ENCODE measurements at regions not wholly inside any gene's neighbourhood (a gene's known extent, or its start where the extent isn't known, plus 50 kb on each side); places are given as distances from the start of the nearest gene placed in this dataset.

- Histone ChIP-seq H3K27me3 (ENCODE audit: control insufficient read depth, insufficient read depth, low read length) (no peaks in the 10 kb centered on the region), H3K9me3 (ENCODE audit: control insufficient read depth, insufficient read depth, low read depth, low read length) (no peaks in the 10 kb centered on the region)
- no peak for DNase-seq (ENCODE audit: low read depth in 2 of 2)
Observed at GRCh38 chr6:63477422-63478040, 94.7 kb upstream of the LOC128125822 start.

GRCh38 chr6:63478734-63479133 is 93.5 kb upstream of the LOC128125822 start:
- DNase-seq (ENCODE audit: low read depth in 2 of 2) = no peak
- H3K36me3 ChIP-seq (ENCODE audit: control insufficient read depth, insufficient read depth, low read length) = no peaks in the 10 kb centered on the region
- H3K4me2 ChIP-seq (ENCODE audit: extremely low read depth, insufficient read depth, low read length) = no peak overlapping the region
- no peaks in the 10 kb centered on the region for H4K20me1 ChIP-seq (ENCODE audit: control insufficient read depth, extremely low read depth, insufficient read depth, low read length)
- H3K9me3 ChIP-seq (ENCODE audit: control insufficient read depth, insufficient read depth, low read depth, low read length) = no peaks in the 10 kb centered on the region
- H3K4me1 ChIP-seq (ENCODE audit: control insufficient read depth, extremely low read depth, insufficient read depth, low read length) = no peaks in the 10 kb centered on the region
- TF ChIP-seq EZH2 (IDR thresholded peaks at IDR 0.05; ENCODE audit: low read length, missing control alignments) = no peak
- no peak for TF ChIP-seq CTCF (conservative IDR thresholded peaks at IDR 0.05 in 1 of 2, IDR thresholded peaks at IDR 0.05 in 1 of 2; ENCODE audit: low read depth in 1 of 2, low read length in 2 of 2)
- no peak overlapping the region for H3K4me3 ChIP-seq (replicated peaks in 1 of 4; ENCODE audit: control extremely low read depth in 1 of 4, insufficient read depth in 1 of 4, low read depth in 3 of 4, low read length in 4 of 4)
- H3K27ac ChIP-seq (ENCODE audit: insufficient read depth, low read length) = no peak overlapping the region
- no peaks in the 10 kb centered on the region for H3K79me2 ChIP-seq (ENCODE audit: control insufficient read depth, insufficient read depth, low read length)
- no peak overlapping the region for H2AFZ ChIP-seq (ENCODE audit: low read length)
- no peaks in the 10 kb centered on the region for H3K27me3 ChIP-seq (ENCODE audit: control insufficient read depth, insufficient read depth, low read length)
- H3K9ac ChIP-seq (ENCODE audit: insufficient read depth, low read length) = no peak overlapping the region

More at GRCh38 chr6:63477422-63478040, 94.7 kb upstream of the LOC128125822 start:
- no peaks in the 10 kb centered on the region for H3K36me3 ChIP-seq (ENCODE audit: control insufficient read depth, insufficient read depth, low read length)
- no peak overlapping the region for H2AFZ ChIP-seq (ENCODE audit: low read length)
- no peak overlapping the region for H3K4me3 ChIP-seq (replicated peaks in 1 of 4; ENCODE audit: control extremely low read depth in 1 of 4, insufficient read depth in 1 of 4, low read depth in 3 of 4, low read length in 4 of 4)
- no peaks in the 10 kb centered on the region for H4K20me1 ChIP-seq (ENCODE audit: control insufficient read depth, extremely low read depth, insufficient read depth, low read length)
- no peak overlapping the region for H3K4me2 ChIP-seq (ENCODE audit: extremely low read depth, insufficient read depth, low read length)
- no peaks in the 10 kb centered on the region for H3K4me1 ChIP-seq (ENCODE audit: control insufficient read depth, extremely low read depth, insufficient read depth, low read length)
- no peak for TF ChIP-seq EZH2 (IDR thresholded peaks at IDR 0.05; ENCODE audit: low read length, missing control alignments)
- no peak for TF ChIP-seq CTCF (conservative IDR thresholded peaks at IDR 0.05 in 1 of 2, IDR thresholded peaks at IDR 0.05 in 1 of 2; ENCODE audit: low read depth in 1 of 2, low read length in 2 of 2)
- no peaks in the 10 kb centered on the region for H3K79me2 ChIP-seq (ENCODE audit: control insufficient read depth, insufficient read depth, low read length)
- no peak overlapping the region for H3K9ac ChIP-seq (ENCODE audit: insufficient read depth, low read length)
- H3K27ac ChIP-seq (ENCODE audit: insufficient read depth, low read length) = no peak overlapping the region

- Histone ChIP-seq H3K27me3 (ENCODE audit: control insufficient read depth, insufficient read depth, low read length) (no peaks in the 10 kb centered on the region), H3K27ac (ENCODE audit: insufficient read depth, low read length) (no peak overlapping the region), H3K4me3 (replicated peaks in 1 of 4; ENCODE audit: control extremely low read depth in 1 of 4, insufficient read depth in 1 of 4, low read depth in 3 of 4, low read length in 4 of 4) (no peak overlapping the region), H4K20me1 (ENCODE audit: control insufficient read depth, extremely low read depth, insufficient read depth, low read length) (no peaks in the 10 kb centered on the region), H3K79me2 (ENCODE audit: control insufficient read depth, insufficient read depth, low read length) (no peaks in the 10 kb centered on the region), H3K9me3 (ENCODE audit: control insufficient read depth, insufficient read depth, low read depth, low read length) (no peaks in the 10 kb centered on the region), H3K4me1 (ENCODE audit: control insufficient read depth, extremely low read depth, insufficient read depth, low read length) (no peaks in the 10 kb centered on the region), H3K36me3 (ENCODE audit: control insufficient read depth, insufficient read depth, low read length) (no peaks in the 10 kb centered on the region), H3K4me2 (ENCODE audit: extremely low read depth, insufficient read depth, low read length) (no peak overlapping the region), H2AFZ (ENCODE audit: low read length) (no peak overlapping the region), H3K9ac (ENCODE audit: insufficient read depth, low read length) (no peak overlapping the region)
- DNase-seq (ENCODE audit: low read depth in 2 of 2) = no peak
- TF ChIP-seq EZH2 (IDR thresholded peaks at IDR 0.05; ENCODE audit: low read length, missing control alignments) (no peak), CTCF (conservative IDR thresholded peaks at IDR 0.05 in 1 of 2, IDR thresholded peaks at IDR 0.05 in 1 of 2; ENCODE audit: low read depth in 1 of 2, low read length in 2 of 2) (no peak)
Observed at GRCh38 chr6:63486196-63486595, 86.1 kb upstream of the LOC128125822 start.
